HL-60 (cell line): ENCODE measurements at regions not wholly inside any gene's neighbourhood (a gene's known extent, or its start where the extent isn't known, plus 50 kb on each side); places are given as distances from the start of the nearest gene placed in this dataset.
A peak's percentile ranks its signal among the peaks of the same experiment; 100 is the strongest.

ENCODE experiments used
- DNase-seq, 2 experiments: peaks; one replicate each; pipeline ENCODE4 v3.0.0-alpha.2; 2010 to 2020; ENCODE audit warnings: low read depth in 1 of 2, low spot score in 1 of 2
- H3K27ac ChIP-seq: fragments of 250-450 bp; sonication (Bioruptor Pico); replicated peaks from 2 replicates; pipeline ENCODE4 v1.5.1; 2020; ENCODE audit warnings: mild to moderate bottlenecking, moderate library complexity
- H3K27me3 ChIP-seq: fragments of 250-450 bp; sonication (Bioruptor Pico); 2 replicates; pipeline ENCODE4 v1.5.1; 2021; ENCODE audit warnings: mild to moderate bottlenecking, moderate library complexity; ENCODE audit not compliant: insufficient read depth, poor library complexity, severe bottlenecking
- H3K4me3 ChIP-seq: replicated peaks from 2 replicates; pipeline ENCODE4 v1.5.1; 2011; ENCODE audit warnings: mild to moderate bottlenecking, control low read depth, low read length; ENCODE audit not compliant: insufficient read depth
- GABPA ChIP-seq: IDR thresholded peaks from 2 replicates; pipeline ENCODE4 v1.6.1; 2012; ENCODE audit warnings: low read depth
- POLR2AphosphoS5 ChIP-seq: IDR thresholded peaks from 2 replicates; pipeline ENCODE4 v1.6.1; 2012; ENCODE audit warnings: low read depth
- SPI1 ChIP-seq: IDR thresholded peaks from 2 replicates; pipeline ENCODE4 v1.6.1; 2012; ENCODE audit warnings: low read depth, mild to moderate bottlenecking, borderline replicate concordance
- TF ChIP-seq, protein P1 (sequence below): IDR thresholded peaks from one replicate; pipeline ENCODE4 v1.5.1; 2011; ENCODE audit warnings: low read length, control low read depth, inconsistent platforms; ENCODE audit not compliant: insufficient read depth
- TF ChIP-seq, protein P2 (sequence below): IDR thresholded peaks from 2 replicates; pipeline ENCODE4 v1.6.1; 2012; ENCODE audit warnings: low read depth; ENCODE audit not compliant: insufficient replicate concordance

DNA sequence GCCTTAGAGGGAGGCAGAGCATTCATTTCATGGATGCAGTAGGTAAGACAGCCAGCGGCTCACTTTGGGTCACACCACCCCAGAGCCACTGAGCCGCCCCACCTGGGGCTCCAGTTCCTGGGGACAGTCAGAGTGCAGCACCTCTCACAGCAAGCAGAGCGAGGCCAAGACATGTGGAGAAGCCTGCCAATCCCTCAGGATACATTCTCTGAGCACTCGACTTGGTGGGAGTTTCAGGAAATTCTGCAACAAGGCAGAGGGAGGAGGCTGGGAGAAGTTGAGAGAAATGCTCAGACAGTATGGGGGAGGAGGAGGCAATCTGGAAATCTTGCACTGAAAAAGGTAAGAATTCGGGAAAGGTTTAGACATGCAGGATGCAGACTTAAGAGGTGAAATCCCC, 60.8 kb upstream of the WLS start:
- Histone ChIP-seq H3K4me3 (no peak overlapping the region), H3K27me3 (no peaks in the 10 kb centered on the region), H3K27ac (no peak overlapping the region)
- TF ChIP-seq POLR2AphosphoS5: no peak
- TF ChIP-seq GABPA: no peak
- TF ChIP-seq, protein P1, sequence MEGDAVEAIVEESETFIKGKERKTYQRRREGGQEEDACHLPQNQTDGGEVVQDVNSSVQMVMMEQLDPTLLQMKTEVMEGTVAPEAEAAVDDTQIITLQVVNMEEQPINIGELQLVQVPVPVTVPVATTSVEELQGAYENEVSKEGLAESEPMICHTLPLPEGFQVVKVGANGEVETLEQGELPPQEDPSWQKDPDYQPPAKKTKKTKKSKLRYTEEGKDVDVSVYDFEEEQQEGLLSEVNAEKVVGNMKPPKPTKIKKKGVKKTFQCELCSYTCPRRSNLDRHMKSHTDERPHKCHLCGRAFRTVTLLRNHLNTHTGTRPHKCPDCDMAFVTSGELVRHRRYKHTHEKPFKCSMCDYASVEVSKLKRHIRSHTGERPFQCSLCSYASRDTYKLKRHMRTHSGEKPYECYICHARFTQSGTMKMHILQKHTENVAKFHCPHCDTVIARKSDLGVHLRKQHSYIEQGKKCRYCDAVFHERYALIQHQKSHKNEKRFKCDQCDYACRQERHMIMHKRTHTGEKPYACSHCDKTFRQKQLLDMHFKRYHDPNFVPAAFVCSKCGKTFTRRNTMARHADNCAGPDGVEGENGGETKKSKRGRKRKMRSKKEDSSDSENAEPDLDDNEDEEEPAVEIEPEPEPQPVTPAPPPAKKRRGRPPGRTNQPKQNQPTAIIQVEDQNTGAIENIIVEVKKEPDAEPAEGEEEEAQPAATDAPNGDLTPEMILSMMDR: no peak
- no peak for TF ChIP-seq SPI1
- TF ChIP-seq, protein P2, sequence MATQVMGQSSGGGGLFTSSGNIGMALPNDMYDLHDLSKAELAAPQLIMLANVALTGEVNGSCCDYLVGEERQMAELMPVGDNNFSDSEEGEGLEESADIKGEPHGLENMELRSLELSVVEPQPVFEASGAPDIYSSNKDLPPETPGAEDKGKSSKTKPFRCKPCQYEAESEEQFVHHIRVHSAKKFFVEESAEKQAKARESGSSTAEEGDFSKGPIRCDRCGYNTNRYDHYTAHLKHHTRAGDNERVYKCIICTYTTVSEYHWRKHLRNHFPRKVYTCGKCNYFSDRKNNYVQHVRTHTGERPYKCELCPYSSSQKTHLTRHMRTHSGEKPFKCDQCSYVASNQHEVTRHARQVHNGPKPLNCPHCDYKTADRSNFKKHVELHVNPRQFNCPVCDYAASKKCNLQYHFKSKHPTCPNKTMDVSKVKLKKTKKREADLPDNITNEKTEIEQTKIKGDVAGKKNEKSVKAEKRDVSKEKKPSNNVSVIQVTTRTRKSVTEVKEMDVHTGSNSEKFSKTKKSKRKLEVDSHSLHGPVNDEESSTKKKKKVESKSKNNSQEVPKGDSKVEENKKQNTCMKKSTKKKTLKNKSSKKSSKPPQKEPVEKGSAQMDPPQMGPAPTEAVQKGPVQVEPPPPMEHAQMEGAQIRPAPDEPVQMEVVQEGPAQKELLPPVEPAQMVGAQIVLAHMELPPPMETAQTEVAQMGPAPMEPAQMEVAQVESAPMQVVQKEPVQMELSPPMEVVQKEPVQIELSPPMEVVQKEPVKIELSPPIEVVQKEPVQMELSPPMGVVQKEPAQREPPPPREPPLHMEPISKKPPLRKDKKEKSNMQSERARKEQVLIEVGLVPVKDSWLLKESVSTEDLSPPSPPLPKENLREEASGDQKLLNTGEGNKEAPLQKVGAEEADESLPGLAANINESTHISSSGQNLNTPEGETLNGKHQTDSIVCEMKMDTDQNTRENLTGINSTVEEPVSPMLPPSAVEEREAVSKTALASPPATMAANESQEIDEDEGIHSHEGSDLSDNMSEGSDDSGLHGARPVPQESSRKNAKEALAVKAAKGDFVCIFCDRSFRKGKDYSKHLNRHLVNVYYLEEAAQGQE: no peak
- DNase-seq: no peak

- TF ChIP-seq POLR2AphosphoS5 (no peak), GABPA (no peak), SPI1 (no peak)
- TF ChIP-seq, protein P2: no peak
- TF ChIP-seq, protein P1: no peak
- peak in 1 of 2 experiments; percentile 32 for DNase-seq
- H3K27ac ChIP-seq: no peak overlapping the region
- H3K27me3 ChIP-seq: no peaks in the 10 kb centered on the region
- no peak overlapping the region for H3K4me3 ChIP-seq
Measured at GRCh38 chr1:68291688-68292384, 59.5 kb upstream of the WLS start.

DNA sequence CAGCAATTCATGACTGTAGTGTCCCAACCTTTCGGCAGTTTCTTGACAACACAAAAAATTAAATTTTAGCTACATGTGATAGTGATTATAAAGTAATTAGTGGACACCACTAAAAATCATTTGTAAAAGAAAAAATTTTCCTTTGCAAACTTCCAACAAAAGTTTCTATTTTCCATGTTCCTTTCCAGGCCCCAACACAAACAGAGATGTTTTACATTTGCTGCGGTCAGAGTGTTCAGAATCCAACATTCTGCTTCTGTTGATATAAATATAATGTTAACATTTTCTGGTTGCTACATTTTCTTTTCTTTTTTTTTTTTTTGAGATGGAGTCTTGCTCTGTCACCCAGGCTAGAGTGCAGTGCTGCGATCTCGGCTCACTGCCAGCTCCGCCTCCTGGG, 54.9 kb upstream of the WLS start:
- DNase-seq: no peak
- Histone ChIP-seq H3K27ac (no peak overlapping the region), H3K27me3 (no peaks in the 10 kb centered on the region), H3K4me3 (no peak overlapping the region)
- TF ChIP-seq, protein P1: no peak
- TF ChIP-seq, protein P2: no peak
- TF ChIP-seq GABPA (no peak), POLR2AphosphoS5 (no peak), SPI1 (no peak)
